ENCODE measurements at regions not wholly inside any gene's neighbourhood (a gene's known extent, or its start where the extent isn't known, plus 50 kb on each side); places are given as distances from the start of the nearest gene placed in this dataset.

DNA sequence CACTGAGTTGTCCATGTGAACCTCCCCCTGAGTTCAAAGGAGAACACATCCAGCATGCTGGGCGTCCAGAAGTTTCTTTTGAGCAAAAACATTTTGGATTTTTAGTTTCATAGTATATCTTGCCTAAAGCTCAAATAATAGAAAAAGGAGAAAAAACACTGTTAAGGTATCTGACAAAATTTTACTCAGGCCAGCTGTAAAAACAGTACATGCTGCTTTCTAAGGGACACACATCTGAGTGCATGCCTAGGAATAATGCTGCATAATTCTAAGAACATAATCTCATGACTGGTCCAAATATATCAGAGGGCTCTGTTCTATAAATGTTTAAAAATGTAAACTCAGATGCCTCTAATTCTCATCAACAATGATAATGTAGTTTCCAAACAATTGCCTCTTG is 561.3 kb upstream of the INTU start:
- H3K9me3 Mint-ChIP-seq, result peaks cover 6% of the 10 kb centered on the region
- H3K27me3 Mint-ChIP-seq, result no peaks in the 10 kb centered on the region
- DNase-seq, result no peak
- no peaks in the 10 kb centered on the region for H3K36me3 Mint-ChIP-seq (ENCODE audit: low read depth)
- H3K27ac Mint-ChIP-seq, result no peak overlapping the region
- H3K4me1 Mint-ChIP-seq, result no peaks in the 10 kb centered on the region
- intact Hi-C loops (cut with micrococcal nuclease), result no loop called here
- H3K4me3 Mint-ChIP-seq, result no peak overlapping the region

DNA sequence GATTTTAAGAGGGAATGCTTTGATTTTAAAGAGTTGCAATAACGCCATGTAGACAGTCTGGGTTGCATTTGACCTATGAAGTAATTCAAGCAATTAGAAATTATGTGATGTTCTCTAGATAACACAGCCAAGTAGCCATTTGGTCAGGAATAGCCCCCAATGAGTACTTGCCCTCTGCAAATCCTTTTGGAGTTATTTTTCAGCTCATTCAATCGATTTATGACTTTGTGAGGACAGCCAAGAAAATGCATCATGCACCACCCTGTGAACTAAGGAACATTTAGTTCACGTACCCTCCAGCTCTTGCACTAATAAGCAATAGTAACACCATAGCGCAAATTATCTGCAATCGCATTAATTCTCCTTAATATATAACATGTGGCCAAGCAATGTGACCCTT is 552.6 kb upstream of the INTU start:
- Mint-ChIP-seq H3K4me1 (no peaks in the 10 kb centered on the region), H3K27ac (no peak overlapping the region), H3K4me3 (no peak overlapping the region), H3K27me3 (no peaks in the 10 kb centered on the region), H3K36me3 (ENCODE audit: low read depth) (no peaks in the 10 kb centered on the region), H3K9me3 (peaks cover 3% of the 10 kb centered on the region)
- intact Hi-C loops (cut with micrococcal nuclease), result no loop called here
- no peak for DNase-seq

DNA sequence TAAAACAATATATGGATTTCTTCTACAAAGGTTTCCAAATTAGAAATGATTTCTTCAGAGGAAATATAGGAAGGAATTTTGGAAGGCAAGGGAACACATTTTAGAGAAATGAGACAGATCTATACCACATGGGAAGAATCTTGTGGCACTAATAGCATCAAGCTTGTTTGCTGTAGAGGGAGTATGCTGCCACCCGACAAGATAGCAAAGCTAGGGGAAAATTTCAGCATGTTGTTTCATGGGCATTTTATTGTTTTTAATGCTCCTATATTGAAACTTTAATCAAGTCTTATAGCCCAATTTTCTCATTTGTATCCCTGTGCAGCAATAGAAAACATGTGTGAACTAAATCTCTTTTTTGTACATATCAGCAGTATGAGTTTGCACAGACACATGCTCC is 551.7 kb upstream of the INTU start:
- DNase-seq, result no peak
- peaks cover 3% of the 10 kb centered on the region for H3K9me3 Mint-ChIP-seq
- no peaks in the 10 kb centered on the region for H3K36me3 Mint-ChIP-seq (ENCODE audit: low read depth)
- no peak overlapping the region for H3K4me3 Mint-ChIP-seq
- intact Hi-C loops (cut with micrococcal nuclease), result no loop called here
- H3K27ac Mint-ChIP-seq, result no peak overlapping the region
- no peaks in the 10 kb centered on the region for H3K27me3 Mint-ChIP-seq
- no peaks in the 10 kb centered on the region for H3K4me1 Mint-ChIP-seq

DNA sequence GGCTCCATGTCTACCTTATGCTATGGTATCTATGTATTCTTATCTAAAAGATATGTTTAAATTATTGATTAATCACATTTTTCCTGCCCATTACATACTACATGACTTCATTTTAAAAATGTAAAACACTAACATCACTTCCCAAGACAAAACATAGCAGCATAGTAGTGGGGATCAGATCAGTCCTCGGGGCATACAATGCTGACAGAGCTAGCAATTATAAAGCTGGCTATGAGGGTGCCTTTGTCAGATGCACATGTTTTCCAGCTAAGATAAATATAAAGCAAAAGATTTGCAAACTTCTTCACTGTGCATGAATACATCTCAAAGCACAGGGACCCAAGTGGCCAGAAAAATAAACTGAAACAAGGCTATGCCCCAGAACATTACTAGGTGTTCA is 549.8 kb upstream of the INTU start:
- Mint-ChIP-seq H3K4me1 (no peaks in the 10 kb centered on the region), H3K36me3 (ENCODE audit: low read depth) (no peaks in the 10 kb centered on the region), H3K9me3 (no peaks in the 10 kb centered on the region), H3K27me3 (no peaks in the 10 kb centered on the region), H3K4me3 (no peak overlapping the region), H3K27ac (no peak overlapping the region)
- intact Hi-C loops (cut with micrococcal nuclease), result no loop called here
- DNase-seq, result no peak

DNA sequence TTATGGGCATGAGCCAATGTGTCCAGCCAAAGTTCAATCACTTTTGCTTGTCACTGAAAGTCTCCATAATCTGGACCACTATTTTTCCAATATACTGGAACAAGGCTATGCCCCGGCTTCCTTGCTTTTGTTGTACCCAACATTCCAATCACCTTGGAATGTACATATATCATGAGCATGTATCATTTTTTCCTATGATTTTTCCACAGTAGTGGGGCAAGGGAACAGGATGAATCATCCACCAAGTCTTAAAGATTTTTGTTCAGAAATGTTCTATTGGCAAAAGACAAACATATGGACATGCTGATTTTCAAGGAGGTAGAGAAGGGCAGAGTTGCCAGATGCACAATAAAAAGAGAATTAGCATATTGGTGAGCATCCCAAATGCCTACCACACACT is 548.1 kb upstream of the INTU start:
- DNase-seq, result no peak
- intact Hi-C loops (cut with micrococcal nuclease), result no loop called here
- Mint-ChIP-seq H3K36me3 (ENCODE audit: low read depth) (no peaks in the 10 kb centered on the region), H3K4me3 (no peak overlapping the region), H3K9me3 (no peaks in the 10 kb centered on the region), H3K27ac (no peak overlapping the region), H3K27me3 (no peaks in the 10 kb centered on the region), H3K4me1 (no peaks in the 10 kb centered on the region)

DNA sequence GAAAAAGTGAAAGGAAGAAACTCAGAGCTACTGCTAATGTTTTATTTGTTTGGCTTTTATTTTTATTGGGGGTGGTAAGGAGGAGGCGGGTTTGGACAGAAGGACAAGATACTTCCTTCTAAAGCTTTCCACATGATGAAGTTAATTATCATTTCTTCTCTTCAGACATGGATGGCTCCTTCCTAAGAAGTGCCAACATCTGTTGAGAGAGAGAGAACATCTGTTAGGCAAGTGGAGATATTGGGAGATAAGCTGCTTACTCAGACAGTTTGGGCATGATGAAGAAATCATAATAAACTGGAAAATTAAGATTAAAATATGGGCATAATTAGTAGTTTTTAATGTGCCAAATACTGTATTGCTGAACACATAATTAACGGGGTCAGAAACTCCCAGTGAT is 535.7 kb upstream of the INTU start:
- Mint-ChIP-seq H3K4me3 (no peak overlapping the region), H3K4me1 (no peaks in the 10 kb centered on the region), H3K36me3 (ENCODE audit: low read depth) (no peaks in the 10 kb centered on the region), H3K27me3 (no peaks in the 10 kb centered on the region), H3K27ac (no peak overlapping the region), H3K9me3 (peaks cover 4% of the 10 kb centered on the region)
- intact Hi-C loops (cut with micrococcal nuclease), result no loop called here
- DNase-seq, result no peak

DNA sequence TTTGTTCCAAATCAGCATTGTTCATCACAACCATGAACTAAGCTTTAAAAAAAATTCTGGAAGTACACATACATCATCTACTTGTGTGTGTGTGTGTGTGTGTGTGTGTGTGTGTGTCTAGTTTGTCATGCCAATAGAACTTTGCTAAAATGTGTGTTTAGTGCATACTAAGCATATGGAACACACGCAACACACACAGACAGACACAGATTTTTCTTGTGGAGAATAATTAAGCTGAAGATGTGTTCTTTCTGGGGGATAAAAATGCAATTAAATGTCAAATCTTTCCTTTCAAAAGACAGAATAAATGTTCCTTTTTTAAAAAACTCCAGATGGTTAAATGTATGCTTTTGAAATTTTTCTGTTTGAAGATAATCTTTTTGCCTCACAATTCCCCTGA is 530.4 kb upstream of the INTU start:
- no peak for DNase-seq
- Mint-ChIP-seq H3K4me3 (no peak overlapping the region), H3K27ac (no peak overlapping the region), H3K9me3 (no peaks in the 10 kb centered on the region), H3K4me1 (no peaks in the 10 kb centered on the region), H3K36me3 (ENCODE audit: low read depth) (no peaks in the 10 kb centered on the region), H3K27me3 (no peaks in the 10 kb centered on the region)
- intact Hi-C loops (cut with micrococcal nuclease), result no loop called here

DNA sequence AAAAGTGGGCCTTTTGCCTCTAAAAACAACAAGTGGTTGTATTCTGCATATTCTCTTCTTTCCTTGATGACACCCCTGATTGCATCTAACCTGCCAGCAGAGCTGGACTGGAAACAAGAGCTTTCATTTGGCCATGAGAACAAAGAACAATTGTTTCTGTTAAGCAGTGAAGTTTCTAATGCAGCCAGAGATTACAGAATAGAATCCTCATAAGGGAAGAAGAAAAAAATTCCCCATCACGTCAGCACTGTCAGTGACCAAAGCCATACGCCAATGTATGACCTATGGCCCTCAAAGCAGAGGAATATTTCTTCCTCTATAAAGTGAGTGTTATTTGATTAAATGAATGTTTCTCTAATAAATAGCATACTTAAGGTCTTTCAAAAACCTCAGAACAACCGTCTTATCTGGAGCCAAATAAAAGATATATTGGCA is 529.1 kb upstream of the INTU start:
- no peak for DNase-seq
- H3K9me3 Mint-ChIP-seq, result no peaks in the 10 kb centered on the region
- no peaks in the 10 kb centered on the region for H3K27me3 Mint-ChIP-seq
- no peaks in the 10 kb centered on the region for H3K36me3 Mint-ChIP-seq (ENCODE audit: low read depth)
- H3K4me1 Mint-ChIP-seq, result no peaks in the 10 kb centered on the region
- intact Hi-C loops (cut with micrococcal nuclease), result no loop called here
- H3K27ac Mint-ChIP-seq, result no peak overlapping the region
- no peak overlapping the region for H3K4me3 Mint-ChIP-seq

DNA sequence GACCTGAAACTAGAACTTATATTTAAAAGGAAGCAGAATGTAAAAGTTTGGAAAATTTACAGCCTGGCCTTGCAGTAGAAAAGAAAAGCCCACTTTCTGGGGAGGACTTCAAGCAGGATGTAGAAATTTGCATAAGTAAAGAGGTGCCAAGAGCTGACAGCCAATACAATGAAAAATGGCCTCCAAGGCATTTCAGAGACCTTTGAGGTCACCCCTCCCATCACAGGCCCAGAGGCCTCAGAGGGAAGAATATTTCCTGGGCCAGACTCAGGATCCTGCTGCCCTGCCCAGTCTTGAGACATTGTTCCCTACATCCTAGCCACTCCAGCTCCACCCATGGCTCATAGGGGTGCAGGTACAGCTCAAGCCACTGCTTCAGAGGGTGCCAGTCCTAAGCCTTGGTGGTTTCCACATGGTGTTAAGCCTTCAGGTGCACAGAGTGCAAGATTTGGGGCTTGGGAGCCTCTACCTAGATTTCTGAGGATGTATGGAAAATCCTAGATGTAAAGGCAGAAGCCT is 518.9 kb upstream of the INTU start:
- no peaks in the 10 kb centered on the region for H3K9me3 Mint-ChIP-seq
- H3K36me3 Mint-ChIP-seq (ENCODE audit: low read depth), result no peaks in the 10 kb centered on the region
- no peaks in the 10 kb centered on the region for H3K4me1 Mint-ChIP-seq
- H3K27ac Mint-ChIP-seq, result no peak overlapping the region
- intact Hi-C loops (cut with micrococcal nuclease), result no loop called here
- DNase-seq, result no peak
- H3K27me3 Mint-ChIP-seq, result no peaks in the 10 kb centered on the region
- no peak overlapping the region for H3K4me3 Mint-ChIP-seq

DNA sequence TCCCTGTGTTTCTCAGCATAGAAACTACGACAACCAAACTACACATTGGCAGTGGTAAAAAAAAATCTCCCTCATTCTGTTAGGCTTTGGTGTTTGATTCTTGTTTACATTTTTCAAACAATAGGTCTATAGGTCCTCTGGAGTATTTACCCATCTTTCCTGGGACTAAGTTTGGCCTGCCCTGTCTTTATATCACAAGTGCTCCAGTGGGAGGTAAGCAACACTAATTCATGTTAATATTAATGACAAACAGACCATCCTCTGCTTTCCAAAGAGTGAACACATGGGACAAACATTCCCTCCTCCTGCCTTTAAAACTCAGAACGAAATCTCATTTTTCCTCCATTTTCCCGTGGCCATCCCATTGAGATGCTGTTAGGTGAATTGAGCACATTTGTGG is 514.1 kb upstream of the INTU start:
- H3K9me3 Mint-ChIP-seq, result no peaks in the 10 kb centered on the region
- no peak overlapping the region for H3K27ac Mint-ChIP-seq
- H3K4me1 Mint-ChIP-seq, result no peaks in the 10 kb centered on the region
- H3K27me3 Mint-ChIP-seq, result no peaks in the 10 kb centered on the region
- DNase-seq, result no peak
- H3K4me3 Mint-ChIP-seq, result no peak overlapping the region
- intact Hi-C loops (cut with micrococcal nuclease), result no loop called here
- H3K36me3 Mint-ChIP-seq (ENCODE audit: low read depth), result no peaks in the 10 kb centered on the region

DNA sequence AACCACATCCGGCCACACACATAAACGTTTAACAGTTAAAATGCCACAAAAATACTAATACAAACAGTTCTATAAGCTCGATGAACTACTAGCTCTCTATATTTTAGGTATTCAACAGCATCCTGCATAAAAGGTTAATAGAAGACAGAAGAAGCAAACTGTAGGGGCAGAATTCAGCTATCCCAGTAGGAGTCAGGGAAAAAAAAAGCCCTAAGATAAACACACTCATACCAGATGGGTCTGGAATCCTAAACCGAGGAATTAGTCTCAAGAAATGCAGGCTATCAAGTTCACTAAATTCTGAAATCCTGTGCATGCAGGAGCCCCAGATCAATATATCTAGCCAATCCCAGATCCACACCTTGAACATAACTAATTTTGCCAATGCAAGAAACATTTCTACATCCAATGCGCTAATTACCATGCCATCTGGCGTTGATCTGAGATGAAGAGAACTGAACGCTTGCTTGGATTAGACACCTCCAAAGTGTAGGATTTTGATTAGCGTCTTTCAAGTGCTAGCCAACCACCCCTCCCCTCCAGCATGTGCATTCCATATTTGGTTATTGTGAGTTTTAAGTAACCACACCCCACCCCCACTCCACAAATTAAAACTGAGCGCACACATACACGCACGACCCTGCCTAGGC is 512.2 kb upstream of the INTU start:
- no peaks in the 10 kb centered on the region for H3K36me3 Mint-ChIP-seq (ENCODE audit: low read depth)
- H3K9me3 Mint-ChIP-seq, result no peaks in the 10 kb centered on the region
- intact Hi-C loops (cut with micrococcal nuclease), result no loop called here
- H3K27me3 Mint-ChIP-seq, result no peaks in the 10 kb centered on the region
- H3K4me1 Mint-ChIP-seq, result no peaks in the 10 kb centered on the region
- H3K27ac Mint-ChIP-seq, result no peak overlapping the region
- no peak overlapping the region for H3K4me3 Mint-ChIP-seq
- DNase-seq, result no peak

DNA sequence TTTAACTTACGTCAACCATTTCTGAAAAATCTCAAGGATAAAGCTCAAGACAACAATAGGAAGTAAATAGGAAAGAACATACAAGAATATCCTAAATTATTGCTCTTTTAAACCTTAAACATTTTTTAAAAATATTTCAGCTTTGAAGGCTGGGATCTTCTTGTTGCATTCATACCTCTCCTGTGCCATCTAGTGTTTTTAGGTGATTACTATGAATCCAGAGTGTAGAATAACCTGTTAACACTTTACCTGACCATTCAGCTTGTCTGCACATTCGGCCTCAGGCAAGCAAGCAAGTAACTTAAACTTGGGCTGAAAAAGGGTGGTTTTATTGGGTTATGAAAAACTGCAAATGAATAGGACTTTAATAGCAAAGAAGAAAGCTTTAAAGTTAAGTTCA is 507.8 kb upstream of the INTU start:
- intact Hi-C loops (cut with micrococcal nuclease), result no loop called here
- H3K4me1 Mint-ChIP-seq, result no peaks in the 10 kb centered on the region
- H3K9me3 Mint-ChIP-seq, result no peaks in the 10 kb centered on the region
- H3K27me3 Mint-ChIP-seq, result no peaks in the 10 kb centered on the region
- no peak overlapping the region for H3K4me3 Mint-ChIP-seq
- H3K27ac Mint-ChIP-seq, result no peak overlapping the region
- H3K36me3 Mint-ChIP-seq (ENCODE audit: low read depth), result no peaks in the 10 kb centered on the region
- DNase-seq, result no peak

DNA sequence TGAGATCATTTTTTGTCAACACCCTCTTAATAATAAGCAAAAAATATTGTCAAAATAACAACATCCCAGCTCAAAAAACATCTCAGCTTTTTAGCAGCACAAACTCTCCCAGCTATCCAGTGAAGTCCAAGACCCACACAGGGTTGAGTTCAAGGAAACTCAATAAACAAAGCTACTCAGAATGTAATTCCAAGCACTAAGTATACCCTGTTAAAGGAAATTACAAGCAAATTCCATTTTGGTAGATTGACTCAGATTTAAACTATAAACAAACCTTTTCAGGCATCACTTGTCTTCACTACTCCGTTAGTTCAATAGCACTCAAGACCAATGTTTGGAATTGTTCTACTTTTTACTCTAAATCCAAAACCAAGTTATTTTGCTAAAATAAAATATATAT is 506.0 kb upstream of the INTU start:
- Mint-ChIP-seq H3K9me3 (no peaks in the 10 kb centered on the region), H3K4me3 (no peak overlapping the region), H3K27me3 (no peaks in the 10 kb centered on the region), H3K4me1 (no peaks in the 10 kb centered on the region), H3K27ac (no peak overlapping the region), H3K36me3 (ENCODE audit: low read depth) (no peaks in the 10 kb centered on the region)
- intact Hi-C loops (cut with micrococcal nuclease), result no loop called here
- DNase-seq, result no peak

DNA sequence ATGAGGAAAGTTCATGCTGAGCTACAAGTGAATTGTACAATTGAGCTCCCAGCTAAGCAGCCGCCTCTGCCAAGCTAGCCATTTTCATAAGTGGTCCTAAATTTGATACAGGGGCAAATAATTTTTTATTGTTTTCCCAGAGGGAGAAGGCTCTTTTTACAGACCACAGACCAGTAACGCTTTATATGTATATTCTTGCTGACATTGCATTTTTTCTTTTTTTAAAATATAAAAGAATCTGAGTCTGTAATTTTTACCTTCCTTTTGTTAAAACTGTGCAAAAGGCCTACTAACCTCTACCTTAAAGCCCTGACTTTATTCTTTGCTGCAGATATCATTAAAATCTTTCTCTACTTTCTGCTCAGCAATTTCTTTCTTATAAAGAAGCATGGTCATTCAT is 501.2 kb upstream of the INTU start:
- Mint-ChIP-seq H3K9me3 (no peaks in the 10 kb centered on the region), H3K27me3 (no peaks in the 10 kb centered on the region), H3K27ac (no peak overlapping the region), H3K4me3 (no peak overlapping the region), H3K4me1 (no peaks in the 10 kb centered on the region), H3K36me3 (ENCODE audit: low read depth) (no peaks in the 10 kb centered on the region)
- DNase-seq, result no peak
- intact Hi-C loops (cut with micrococcal nuclease), result no loop called here

DNA sequence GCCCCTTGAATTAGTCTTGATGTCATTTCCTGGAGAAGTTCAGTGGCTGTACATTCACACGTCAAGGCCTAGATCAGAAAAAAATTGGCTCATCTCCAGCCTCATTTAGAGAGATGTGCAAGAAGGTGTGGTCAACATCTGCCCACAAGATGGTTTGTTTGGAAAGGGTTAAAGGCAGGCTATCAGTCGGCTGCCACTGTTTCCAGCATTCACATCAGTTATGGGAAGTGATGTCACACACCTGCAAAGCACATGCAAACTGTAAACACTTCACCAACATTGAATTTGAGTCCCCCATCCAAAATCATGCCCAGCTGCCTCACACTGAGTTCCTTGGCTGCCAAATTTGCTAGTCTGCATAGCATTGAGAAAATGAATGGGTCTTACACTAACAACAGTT is 498.3 kb upstream of the INTU start:
- DNase-seq, result no peak
- H3K9me3 Mint-ChIP-seq, result no peaks in the 10 kb centered on the region
- no peak overlapping the region for H3K4me3 Mint-ChIP-seq
- H3K4me1 Mint-ChIP-seq, result no peaks in the 10 kb centered on the region
- no peaks in the 10 kb centered on the region for H3K27me3 Mint-ChIP-seq
- H3K27ac Mint-ChIP-seq, result no peak overlapping the region
- intact Hi-C loops (cut with micrococcal nuclease), result no loop called here
- no peaks in the 10 kb centered on the region for H3K36me3 Mint-ChIP-seq (ENCODE audit: low read depth)
